HG02678 (cell line): ENCODE measurements at regions not wholly inside any gene's neighbourhood (a gene's known extent, or its start where the extent isn't known, plus 50 kb on each side); places are given as distances from the start of the nearest gene placed in this dataset.

Experiments
- ATAC-seq: cut with Tn5 transposase; IDR thresholded peaks from one replicate; pipeline ENCODE4 v1.9.1; 2021; ENCODE audit warnings: mild to moderate bottlenecking, moderate library complexity; ENCODE audit not compliant: unreplicated experiment

DNA sequence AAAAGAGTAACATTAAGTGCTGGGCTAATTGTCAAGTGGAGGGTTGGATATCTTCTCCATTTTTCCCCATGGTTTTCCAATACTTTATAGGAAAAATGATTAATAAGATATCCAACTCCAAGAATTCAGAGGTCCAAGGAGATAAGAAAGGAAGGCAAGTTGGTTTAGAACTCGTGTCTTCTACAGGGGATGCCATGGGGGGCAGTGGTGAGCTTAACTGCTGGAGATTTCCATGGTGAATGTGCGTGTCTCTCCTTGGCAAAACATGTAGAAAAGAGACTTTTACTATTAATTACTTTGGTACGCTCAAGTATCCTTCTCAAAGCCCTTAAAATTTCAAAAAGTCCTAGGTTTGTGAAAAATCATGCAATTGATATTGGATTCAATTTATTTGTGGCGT lies 982.9 kb upstream of the RBFOX1 start:
- ATAC-seq = no peak

DNA sequence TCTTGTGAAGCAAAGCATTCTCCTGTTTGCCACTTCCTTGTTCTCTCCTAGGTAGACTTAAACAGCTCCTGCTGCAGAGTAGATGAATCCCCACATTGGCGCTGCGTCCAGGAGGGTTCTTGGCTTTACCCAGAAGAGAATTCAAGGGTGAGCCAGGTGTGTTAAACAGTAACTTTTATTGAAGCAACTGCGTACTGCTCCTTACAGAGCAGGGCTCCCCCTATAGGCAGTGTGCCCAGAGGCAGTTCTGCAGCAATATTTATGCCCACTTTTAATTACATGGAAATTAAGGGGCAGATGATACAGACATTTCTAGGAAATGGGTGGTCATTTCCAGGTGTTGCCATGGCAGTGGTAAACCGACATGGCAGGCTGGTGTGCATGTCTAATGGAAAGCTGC lies 987.6 kb upstream of the RBFOX1 start:
- no peak for ATAC-seq

DNA sequence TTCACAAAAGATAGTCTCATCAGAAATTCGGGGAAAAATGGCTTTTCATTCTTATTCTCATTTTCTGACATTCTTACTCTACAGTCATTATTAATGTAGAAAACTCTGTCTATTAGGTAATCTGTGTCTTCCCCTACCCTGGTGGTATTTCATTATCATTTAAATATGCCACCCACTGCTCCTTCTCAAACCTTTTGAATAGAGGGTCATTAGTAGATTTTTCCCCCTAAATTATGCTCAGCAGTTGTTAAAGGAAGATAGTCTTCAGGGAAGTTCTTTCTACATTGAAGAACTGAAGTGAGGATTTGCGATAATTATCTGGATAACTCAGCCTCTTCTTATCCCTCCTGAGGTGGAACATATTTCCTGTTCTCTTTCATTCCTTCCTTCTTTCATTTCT lies 989.5 kb upstream of the RBFOX1 start:
- no peak for ATAC-seq

DNA sequence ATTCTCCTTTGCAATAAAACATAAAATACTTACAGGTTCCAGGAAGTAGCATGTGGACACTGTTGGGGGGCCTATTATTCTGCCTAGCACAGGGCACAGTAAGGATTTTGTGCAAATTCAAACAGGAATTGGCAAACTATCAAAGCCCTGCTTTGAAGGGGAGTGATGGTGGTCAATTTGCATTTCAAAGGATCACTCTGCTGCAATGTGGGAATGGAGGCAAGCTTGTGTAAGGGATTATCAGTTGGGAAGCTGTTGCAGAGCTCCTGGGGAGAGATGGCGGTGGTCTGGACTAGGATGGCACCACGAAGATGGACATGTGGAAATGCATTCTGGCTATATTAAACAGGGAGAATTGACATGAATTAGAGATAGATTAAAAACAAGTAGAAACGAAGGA lies 990.7 kb upstream of the RBFOX1 start:
- ATAC-seq = no peak

DNA sequence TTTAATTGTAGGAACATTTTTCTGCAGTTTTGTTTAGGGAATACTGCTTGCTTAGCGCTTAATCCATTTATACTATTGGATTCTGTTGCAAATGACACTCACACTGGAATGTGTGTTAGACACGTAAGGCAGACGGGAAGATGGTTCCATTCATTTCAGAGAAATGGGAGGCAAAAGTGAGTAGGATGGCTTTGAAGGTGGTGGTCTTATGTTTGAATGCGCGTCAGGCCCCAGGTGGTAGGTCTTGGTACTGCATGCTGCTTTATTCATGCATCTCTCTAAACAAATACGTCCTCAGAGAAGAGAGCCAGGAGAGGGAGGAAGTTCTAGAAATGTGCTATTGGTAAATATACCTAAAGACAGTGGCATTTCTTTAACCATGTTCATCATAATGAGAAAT lies 997.6 kb upstream of the RBFOX1 start:
- ATAC-seq = no peak

DNA sequence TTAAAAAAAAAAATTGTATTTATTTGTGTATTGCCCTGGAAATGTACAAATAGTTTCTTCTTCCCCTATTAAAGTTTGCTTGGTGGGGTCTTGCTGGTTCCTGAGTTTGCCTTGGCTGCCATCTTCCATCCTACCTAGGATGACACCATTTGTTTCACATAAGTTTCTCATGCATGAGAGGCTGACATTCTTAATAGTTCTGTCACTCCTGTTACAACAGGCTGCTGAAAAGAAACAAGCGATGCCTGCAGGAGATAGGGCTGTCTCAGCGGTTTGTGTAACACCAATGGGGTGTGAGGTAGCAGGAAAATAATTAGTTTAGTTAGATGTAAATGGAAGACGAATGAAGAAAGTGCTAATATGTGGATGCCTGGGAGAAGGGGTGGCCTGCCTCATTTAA lies 1000.9 kb upstream of the RBFOX1 start:
- ATAC-seq = no peak

DNA sequence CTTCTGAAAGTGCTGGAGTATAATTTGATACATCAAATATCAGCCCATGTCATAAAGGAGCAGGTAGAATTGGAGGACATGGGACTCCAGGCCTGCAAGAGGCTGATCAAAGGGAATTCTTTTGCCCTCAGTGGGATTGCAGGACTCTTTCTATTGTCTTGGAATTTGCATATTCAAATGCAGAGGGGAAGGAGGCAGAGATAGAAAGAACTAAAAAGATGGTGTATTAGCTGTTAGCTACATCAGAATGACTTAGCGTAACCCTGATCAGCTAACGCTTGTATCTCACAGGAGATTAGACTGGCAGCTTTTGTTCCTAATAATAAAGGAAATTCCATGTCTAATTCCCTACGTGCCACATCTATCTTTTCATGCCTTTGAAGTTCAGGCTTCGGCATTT lies 1014.7 kb upstream of the RBFOX1 start:
- ATAC-seq = no peak

DNA sequence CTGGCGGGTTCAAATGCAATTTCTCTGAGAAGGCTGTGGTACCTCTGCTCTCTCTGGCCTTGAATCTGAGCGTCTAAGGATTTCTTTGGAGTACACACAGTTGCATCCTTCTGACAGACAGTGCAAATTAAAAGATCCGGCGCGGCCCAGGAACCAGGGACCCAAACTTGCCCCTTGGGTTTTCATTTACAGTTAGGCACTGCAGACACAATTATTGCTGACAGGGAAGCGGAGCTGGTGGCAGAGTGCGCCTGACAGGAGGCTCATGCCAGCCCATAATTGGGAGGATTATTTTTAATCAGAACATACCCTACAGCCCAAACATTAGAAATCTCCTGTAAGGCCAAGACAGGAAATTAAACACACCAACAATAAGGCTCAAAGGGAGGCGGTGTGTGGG lies 1023.4 kb upstream of the RBFOX1 start:
- no peak for ATAC-seq

DNA sequence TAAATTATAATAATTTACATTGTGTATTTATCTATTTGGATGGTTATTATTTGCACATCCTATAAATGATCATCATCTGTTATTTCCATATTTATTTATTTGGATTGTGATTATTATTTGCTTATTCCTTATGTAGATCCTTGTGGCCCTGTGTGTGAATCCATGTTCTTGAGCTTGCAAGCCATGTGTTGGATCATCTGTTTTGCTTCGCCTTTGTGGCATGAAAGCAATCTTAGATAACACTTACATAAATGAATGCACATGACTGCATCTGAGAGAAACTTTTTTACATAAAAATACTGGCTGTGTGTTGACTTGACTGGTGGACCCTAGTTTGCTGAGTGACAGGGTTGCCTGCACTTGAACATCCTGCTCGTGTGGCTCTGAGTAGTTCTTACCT lies 1024.5 kb upstream of the RBFOX1 start:
- ATAC-seq = no peak

DNA sequence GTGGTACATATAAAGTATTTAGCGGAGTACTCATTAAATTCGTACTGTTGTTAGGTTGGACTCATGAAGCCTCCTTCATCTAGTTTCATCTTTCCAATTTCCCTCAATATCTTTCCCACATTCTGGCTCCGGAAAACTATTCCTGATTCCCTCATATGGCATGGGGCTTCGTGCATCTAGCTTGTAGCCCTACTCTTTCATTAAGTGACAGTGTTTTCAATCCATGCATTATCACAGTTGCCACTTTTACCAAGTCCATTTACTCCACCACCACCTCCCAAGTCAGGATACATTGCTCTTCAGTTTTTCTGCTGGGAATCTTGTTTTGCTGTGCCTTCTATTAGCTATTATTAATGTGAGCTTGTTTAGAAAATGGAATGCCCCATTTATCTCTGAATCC lies 1032.1 kb upstream of the RBFOX1 start:
- no peak for ATAC-seq

DNA sequence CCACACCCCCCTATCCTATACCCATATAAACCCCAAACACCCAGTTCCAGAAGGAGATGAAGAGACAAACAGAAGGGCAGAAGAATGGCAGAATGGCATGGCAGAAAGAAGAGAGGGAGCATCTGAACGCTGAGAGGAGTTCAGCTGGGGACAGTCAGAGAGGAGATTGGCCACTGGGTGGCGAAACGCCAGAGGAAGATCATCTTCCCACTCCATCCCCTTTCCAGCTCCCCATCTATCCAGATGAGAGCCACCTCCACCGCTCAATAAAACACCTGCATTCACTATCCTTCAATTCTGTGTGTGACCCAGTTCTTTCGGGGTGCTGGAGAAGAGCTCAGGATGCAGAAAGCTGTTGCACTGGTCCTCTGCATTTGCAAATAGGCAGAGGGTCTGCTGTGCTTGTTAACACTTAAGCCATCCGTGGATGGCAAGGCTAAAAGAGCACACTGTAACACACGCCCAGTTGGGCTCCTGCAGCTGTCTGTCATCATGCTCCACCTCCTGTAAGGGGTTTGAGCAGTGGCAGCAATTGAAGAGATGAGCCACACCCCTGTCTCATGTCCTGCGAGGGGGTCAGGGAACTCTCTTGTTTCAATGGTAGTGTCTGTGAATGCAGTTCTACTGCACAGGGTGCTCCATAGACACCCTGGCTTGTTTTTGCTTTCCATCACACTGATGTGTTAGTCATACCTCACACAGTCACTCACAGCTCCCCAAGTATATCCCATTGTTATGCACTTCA lies 1034.8 kb upstream of the RBFOX1 start:
- no peak for ATAC-seq

DNA sequence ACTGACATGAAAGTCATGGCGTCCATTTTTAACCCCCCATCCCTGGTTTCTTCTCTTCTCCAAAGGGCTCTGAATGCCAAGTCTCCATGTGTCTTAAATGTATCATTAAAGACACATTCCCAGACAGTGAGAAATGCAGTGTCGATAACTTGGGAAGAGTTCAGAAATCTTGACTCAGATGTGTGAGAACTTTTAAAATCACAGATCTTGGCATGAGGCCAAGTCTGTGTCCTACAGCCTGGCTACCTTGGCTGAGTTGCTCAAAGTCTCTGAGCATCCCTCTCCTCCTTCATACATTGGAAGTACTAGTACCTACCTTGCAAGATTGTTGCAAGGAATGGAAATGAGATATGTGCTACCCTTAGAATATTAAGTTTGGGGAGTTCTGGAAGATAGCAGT lies 1046.5 kb upstream of the RBFOX1 start:
- no peak for ATAC-seq

DNA sequence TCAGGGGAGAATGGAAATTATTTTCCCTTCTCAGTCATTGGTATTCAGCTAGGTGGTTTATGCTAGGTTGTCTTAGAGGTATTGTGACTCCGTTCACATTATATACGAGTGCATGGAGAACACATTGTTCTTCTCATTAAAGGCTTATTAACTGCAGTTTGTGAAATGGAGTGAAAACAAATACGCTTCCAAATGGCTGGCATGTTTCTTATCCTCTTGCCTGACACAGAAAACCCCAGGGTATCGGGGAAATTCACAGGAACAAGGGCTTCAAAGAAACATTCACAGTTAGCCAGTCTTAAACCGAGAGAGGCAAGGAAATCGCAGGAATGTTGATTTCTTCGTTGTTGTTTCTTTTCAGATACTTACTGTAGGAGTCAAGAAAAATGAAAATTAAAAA lies 1047.9 kb upstream of the RBFOX1 start:
- no peak for ATAC-seq

DNA sequence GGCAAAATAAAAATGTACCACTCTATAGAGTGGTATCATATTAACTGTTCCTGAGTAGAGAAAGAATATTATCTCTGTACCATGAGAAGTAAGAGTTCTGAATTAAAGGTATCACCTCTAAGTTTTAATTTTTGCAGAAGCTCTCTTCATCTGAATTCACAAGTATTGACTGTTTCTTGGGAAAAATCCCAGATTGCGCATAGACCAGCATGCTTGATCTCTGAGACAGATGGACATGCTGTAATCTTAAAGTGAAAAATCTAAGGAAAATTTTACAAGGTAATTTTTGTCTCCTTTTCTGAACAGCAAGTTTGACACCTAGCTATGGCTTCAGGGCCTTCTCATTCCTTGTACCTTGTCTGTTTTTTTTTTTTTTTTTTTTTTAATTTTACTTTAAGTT lies 1050.7 kb upstream of the RBFOX1 start:
- ATAC-seq = no peak

DNA sequence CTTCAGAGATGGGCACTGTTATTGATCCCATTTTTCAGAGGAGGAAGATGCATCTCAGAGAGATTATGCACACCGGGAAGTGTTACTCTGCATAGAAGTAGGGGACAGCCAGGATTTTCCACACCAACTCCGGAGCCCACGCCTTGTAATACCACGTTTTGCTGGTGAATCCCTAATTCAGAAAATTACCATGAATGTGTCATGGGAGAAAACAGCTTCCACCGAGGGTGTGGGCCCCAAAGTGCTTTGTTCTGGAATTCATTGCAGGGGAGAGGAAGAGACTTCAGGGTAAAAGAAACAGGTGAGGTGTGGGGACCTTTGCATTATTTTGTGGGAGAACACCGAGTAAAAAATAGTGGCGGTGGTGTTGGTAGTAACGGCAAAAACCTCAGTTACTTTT lies 1051.4 kb upstream of the RBFOX1 start:
- ATAC-seq = no peak

DNA sequence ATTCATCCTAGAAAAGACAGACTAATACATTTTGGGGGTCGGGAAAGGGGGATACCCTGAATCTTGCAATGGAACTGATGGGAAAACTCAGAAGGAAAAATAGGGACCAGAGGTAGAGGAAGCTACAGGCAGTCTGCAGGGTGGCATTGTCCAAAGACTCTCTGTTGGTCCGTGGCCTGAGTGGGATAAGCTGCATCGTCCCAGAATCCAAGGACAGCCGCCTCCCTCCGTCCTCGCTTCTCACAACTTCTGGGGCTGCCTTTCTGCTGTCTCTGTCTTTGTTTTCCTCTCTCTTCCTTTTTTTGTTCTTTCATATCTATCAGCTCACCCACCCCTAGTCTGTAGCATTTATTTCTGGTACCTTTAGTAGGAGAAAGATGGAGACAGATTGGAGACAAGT lies 1052.6 kb upstream of the RBFOX1 start:
- ATAC-seq = no peak

DNA sequence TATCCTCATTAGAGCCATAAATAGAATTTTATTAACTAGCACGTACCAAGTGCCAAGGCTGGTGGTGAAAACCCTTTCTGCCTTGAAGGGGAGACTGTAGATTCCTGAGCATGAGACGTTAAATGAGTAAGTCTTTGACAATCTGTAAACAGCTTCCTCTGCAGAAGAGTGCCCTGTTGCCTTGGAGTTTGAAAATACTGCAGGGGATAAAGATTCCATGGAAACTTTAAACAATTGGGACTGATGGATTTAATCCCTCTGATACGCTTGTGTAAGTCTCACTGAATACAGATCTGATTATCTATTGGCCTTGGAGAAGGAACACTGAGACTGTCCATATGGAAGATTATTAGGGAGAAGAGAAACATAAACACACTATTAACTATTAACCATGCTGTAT lies 1053.4 kb upstream of the RBFOX1 start:
- no peak for ATAC-seq

DNA sequence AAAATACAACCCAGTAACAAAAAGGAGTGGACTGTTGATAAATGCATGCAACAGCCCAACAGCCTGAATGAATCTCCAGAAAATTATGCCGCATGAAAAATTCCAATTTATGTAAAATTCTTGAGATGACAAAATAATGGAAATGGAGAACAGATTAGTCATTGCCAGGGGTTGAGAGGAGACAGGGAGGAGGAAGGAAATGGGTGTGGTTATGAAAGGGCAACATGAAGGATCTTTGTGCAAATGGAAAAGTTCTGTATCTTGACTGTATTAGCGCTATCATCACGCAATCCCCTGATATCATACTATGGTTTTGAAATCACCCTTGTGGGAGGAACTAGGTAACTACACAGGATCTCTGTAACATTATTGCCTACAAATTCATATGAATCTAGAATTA lies 1058.3 kb upstream of the RBFOX1 start:
- no peak for ATAC-seq

DNA sequence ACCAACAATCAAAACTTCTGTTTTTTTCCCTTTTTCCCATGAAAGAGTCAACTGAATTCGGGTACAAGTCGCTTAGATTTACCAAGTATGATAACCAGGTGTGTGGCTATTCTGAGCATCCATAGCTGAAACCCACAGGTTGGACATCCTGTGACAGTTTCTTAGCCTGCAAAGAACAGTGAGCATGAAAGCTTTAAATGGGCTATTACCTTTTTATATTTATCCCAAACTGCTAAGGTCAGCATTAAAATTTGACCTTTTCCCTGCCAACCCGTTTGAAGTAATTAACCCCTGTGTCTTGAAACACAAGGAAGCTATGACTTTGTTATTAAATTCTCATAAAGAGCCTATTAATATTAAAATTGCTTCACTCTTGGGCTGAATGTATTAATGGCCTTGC lies 1065.0 kb upstream of the RBFOX1 start:
- no peak for ATAC-seq

DNA sequence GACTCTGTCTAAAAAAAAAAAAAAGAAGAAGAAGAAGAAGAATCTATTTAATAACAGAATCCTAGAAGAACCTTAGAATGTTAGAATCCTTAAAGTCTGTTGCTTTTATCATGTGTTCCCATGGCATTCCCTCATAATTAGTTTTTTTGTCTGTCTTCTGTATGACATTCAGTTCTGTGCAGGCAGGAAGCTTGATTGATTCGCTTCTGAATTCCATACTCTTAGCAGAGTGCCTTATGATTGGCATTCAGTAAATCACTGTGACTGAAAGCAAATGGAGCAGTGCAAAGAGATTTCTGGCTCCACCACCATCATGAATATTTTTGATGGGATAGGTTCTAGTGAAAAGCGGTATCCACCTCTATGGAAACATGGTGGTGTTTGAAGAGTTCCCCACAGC lies 1065.9 kb upstream of the RBFOX1 start:
- ATAC-seq = no peak

DNA sequence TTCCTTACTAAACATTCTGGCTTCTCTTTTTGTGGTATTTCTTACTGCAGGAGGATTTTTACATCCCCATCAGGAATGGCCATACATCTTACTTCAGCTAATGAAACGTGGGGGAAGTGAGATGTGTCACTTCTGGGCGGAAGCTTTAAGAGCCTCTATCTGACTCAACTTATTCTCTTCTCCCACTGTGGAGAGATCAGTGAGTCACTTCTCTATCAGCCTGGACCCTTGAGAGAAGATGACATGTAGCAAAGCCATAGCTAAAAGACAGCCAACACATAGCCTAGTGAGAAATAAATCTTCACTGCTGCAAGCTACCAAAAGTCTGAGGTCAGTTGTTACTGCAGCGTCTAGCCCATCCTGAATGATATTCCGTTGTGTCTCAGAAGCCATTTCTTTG lies 1066.7 kb upstream of the RBFOX1 start:
- no peak for ATAC-seq

DNA sequence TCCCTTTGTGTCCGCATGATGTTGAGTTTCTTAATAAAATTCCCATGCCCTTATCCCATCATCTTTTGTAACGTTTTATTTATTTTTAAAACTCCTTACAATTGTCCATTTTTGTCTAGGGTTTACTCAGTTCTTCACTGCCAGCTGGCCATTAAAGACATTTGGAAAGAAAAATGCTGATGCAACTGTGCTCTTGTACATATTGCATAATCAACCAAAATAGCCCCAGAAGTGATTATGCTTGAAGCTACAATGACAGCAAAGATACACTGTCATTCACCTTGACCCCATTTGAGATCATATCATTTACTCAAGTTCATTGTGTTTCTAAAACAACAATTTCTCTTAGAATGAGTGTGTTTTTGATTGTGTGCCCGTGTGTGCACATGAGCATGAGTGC lies 1074.6 kb upstream of the RBFOX1 start:
- ATAC-seq = no peak

DNA sequence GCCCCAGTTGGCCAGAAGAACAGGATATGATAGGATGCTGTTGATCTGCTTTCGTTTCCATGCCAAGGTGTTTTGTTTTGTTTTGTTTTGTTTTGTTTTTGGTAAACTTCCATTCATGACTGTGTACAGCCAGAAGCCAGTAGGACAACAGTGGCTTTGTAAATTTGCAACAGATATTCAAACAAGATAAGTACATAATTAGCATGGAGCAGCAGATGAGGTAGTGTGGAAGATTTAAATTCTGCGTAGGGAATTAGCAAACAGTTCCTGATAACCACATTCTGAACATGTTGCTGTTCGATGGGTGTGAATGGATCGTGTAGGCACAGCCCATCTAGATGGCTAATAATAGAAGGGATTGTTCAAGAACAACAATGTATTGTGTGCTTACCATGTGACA lies 1080.1 kb upstream of the RBFOX1 start:
- no peak for ATAC-seq

DNA sequence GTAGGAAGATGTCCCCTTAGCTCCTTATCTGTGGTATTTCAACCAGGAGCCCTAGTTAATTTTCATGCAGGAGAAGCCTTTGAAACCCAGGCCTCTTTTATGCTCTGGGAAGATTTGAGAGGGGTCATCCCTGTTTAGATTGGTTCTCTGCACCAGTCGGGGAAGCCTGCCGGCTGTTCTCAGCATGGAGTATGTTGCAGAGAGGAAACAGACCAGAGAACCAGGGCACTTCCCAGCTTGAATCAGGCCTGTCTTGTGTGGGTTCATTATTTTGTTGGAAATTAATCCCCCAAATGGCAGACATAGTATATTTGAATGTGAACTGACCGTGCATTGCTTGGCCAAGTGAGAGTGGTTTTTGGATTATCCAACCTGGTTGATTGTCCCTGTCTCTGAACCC lies 1082.1 kb upstream of the RBFOX1 start:
- no peak for ATAC-seq
